Fibroblast of pulmonary artery (primary cell): ENCODE measurements at regions not wholly inside any gene's neighbourhood (a gene's known extent, or its start where the extent isn't known, plus 50 kb on each side); places are given as distances from the start of the nearest gene placed in this dataset.
"Not testable (repeated sequence)": the region's sequence is repeated elsewhere in the genome, so short reads cannot be mapped to it uniquely, and the experiment has no call there.

Experiments used
- DNase-seq: peaks from one replicate; pipeline ENCODE4 v3.0.0-alpha.2; 2010; ENCODE audit warnings: low read depth
- H3K4me3 ChIP-seq: replicated peaks from 2 replicates; pipeline ENCODE4 v1.5.1; 2011; ENCODE audit warnings: low read depth, mild to moderate bottlenecking, control low read depth, low read length, moderate library complexity
- TF ChIP-seq, protein P1 (sequence below): IDR thresholded peaks from 2 replicates; pipeline ENCODE4 v1.5.1; 2011; ENCODE audit warnings: mild to moderate bottlenecking, control low read depth, low read length, inconsistent platforms; ENCODE audit errors: missing control alignments

- TF ChIP-seq, protein P1, sequence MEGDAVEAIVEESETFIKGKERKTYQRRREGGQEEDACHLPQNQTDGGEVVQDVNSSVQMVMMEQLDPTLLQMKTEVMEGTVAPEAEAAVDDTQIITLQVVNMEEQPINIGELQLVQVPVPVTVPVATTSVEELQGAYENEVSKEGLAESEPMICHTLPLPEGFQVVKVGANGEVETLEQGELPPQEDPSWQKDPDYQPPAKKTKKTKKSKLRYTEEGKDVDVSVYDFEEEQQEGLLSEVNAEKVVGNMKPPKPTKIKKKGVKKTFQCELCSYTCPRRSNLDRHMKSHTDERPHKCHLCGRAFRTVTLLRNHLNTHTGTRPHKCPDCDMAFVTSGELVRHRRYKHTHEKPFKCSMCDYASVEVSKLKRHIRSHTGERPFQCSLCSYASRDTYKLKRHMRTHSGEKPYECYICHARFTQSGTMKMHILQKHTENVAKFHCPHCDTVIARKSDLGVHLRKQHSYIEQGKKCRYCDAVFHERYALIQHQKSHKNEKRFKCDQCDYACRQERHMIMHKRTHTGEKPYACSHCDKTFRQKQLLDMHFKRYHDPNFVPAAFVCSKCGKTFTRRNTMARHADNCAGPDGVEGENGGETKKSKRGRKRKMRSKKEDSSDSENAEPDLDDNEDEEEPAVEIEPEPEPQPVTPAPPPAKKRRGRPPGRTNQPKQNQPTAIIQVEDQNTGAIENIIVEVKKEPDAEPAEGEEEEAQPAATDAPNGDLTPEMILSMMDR = no peak
- H3K4me3 ChIP-seq = no peak overlapping the region
- no peak for DNase-seq
Measured at GRCh38 chr5:17999858-18000257, 365.6 kb downstream of the TAF11L14 start.

DNA sequence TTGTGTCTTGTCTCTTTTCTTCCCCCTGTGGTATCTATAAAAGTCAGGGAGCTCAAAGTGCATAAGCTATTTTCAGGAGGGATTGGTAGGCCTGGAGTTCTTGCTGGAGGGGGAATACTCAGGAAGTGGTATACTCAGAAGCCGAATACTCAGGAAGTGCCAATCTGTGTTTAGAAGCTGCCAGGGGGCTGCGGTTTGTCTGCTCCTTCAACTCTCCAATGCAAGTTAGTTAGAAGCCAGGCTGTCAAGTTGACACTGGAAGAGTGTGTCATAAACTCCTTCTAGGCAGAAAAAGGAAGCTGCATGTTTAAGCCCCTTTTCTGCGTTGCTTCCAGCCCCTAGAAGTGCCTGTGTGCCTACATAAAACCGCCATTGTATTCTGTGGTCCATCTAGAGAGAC, 366.5 kb downstream of the TAF11L14 start:
- DNase-seq = no peak
- TF ChIP-seq, protein P1 = no peak
- H3K4me3 ChIP-seq = no peak overlapping the region

DNA sequence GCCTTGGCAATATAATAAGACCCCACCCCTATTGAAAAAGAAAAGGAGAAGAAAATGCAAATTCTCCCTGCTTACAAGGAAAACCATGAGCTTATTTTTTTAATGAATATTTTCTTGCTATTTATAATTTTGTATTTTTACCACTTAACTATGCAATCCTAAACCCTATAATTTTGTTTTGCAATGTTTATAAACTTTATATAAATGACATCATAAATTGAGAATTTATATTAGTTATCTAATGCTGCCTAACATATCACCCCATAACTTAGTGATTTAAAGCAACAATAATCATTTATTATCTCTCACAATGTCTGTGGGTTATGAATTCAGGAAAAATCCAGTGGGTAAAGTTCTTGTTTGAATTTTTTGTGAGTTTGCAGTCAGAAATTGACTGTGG, 369.1 kb downstream of the TAF11L14 start:
- no peak overlapping the region for H3K4me3 ChIP-seq
- TF ChIP-seq, protein P1 = no peak
- DNase-seq = no peak

DNA sequence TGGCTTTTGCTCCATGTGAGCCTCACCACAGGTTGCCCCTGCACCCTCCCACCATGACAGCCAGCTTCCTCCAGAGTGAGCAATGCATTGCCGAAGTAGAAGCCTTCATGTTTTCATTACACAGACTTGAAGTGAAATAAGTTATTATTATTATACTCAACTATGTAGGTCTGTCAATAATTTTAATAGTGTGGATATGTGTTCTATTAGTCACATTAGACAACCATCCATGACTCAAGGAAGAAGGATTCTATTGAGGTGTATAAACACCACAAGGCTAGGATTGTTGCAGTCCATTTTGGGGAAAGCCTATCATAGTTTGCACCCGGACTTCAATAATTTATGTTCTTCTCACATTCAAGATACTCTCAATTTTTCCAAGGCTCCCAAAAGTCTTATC, 369.5 kb downstream of the TAF11L14 start:
- TF ChIP-seq, protein P1 = no peak
- DNase-seq = no peak
- H3K4me3 ChIP-seq = no peak overlapping the region

GRCh38 chr5:18006235-18006634, 372.0 kb downstream of the TAF11L14 start:
- not testable (repeated sequence) for DNase-seq

DNA sequence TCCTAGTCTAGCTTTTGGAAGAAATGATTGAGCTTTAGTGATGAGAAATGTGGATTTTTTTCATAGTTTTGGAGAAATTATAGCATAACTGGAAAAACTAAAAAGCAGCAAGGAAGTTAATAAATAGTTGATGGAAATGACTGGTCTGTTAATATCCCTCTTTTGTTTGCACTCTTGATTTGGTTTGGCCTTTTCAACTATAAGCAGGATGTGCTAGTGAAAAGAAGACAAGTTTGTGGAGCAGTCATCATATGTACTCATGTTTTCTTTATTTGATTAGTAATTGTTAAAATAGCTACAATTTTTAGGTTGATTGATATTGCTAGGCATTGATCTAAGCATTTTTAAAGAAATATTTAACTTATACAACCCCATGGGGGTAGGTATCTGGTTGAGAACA, 374.7 kb downstream of the TAF11L14 start:
- DNase-seq = no peak
- no peak overlapping the region for H3K4me3 ChIP-seq
- TF ChIP-seq, protein P1 = no peak

More at GRCh38 chr5:18006235-18006634, 372.0 kb downstream of the TAF11L14 start:
- H3K4me3 ChIP-seq = not testable (repeated sequence)

- H3K4me3 ChIP-seq = no peak overlapping the region
- TF ChIP-seq, protein P1 = no peak
- DNase-seq = no peak
Measured at GRCh38 chr5:18010053-18010452, 375.8 kb downstream of the TAF11L14 start.
